ENCODE measurements at regions not wholly inside any gene's neighbourhood (a gene's known extent, or its start where the extent isn't known, plus 50 kb on each side); places are given as distances from the start of the nearest gene placed in this dataset.
A peak's percentile ranks its signal among the peaks of the same experiment; 100 is the strongest.

- Histone ChIP-seq H3K36me3 (ENCODE audit: insufficient read depth, low read length) (no peaks in the 10 kb centered on the region), H3K27ac (ENCODE audit: low read depth, low read length) (no peak overlapping the region), H3K27me3 (ENCODE audit: insufficient read depth, low read length, poor library complexity, severe bottlenecking) (peaks cover 10% of the 10 kb centered on the region), H3K4me3 (ENCODE audit: low read length) (peak overlapping the region; percentile 59), H3K9me3 (ENCODE audit: low read length) (no peaks in the 10 kb centered on the region), H3K4me1 (ENCODE audit: insufficient read depth, low read length) (peaks cover 4% of the 10 kb centered on the region)
- Mint-ChIP-seq H3K4me3 (peak overlapping the region; percentile 74 to 91 (median 85)), H3K27ac (peak overlapping the region in 2 of 8 donors; percentile 60 to 69), H3K27me3 (peaks cover 0 to 23% of the 10 kb centered on the region in 2 donors), H3K36me3 (no peaks in the 10 kb centered on the region), H3K9me3 (no peaks in the 10 kb centered on the region), H3K4me1 (peaks cover 4 to 10% (median 6%) of the 10 kb centered on the region in 3 donors)
- ChIA-PET CTCF (no interaction called here), POLR2A (no interaction called here)
- DNase-seq: peak in 3 of 5 donors; percentile 13 to 55 (median 29)
These were observed 93.9 kb downstream of the RNASET2 start for GRCh38 chr6:166862287-166862977.

- H3K27ac Mint-ChIP-seq: peak overlapping the region in 2 of 8 donors; percentile 60 to 69
- H3K27me3 Mint-ChIP-seq: peaks cover 0 to 23% of the 10 kb centered on the region in 2 donors
- H3K4me1 ChIP-seq (ENCODE audit: insufficient read depth, low read length): peaks cover 4% of the 10 kb centered on the region
- no peaks in the 10 kb centered on the region for H3K9me3 ChIP-seq (ENCODE audit: low read length)
- POLR2A ChIA-PET: no interaction called here
- CTCF ChIA-PET: no interaction called here
- peak overlapping the region; percentile 59 for H3K4me3 ChIP-seq (ENCODE audit: low read length)
- DNase-seq: no peak
- H3K27ac ChIP-seq (ENCODE audit: low read depth, low read length): no peak overlapping the region
- peaks cover 4 to 10% (median 6%) of the 10 kb centered on the region in 3 donors for H3K4me1 Mint-ChIP-seq
- H3K36me3 Mint-ChIP-seq: peaks cover 0 to 3% (median 0%) of the 10 kb centered on the region in 3 donors
- peak overlapping the region; percentile 74 to 91 (median 85) for H3K4me3 Mint-ChIP-seq
- H3K36me3 ChIP-seq (ENCODE audit: insufficient read depth, low read length): no peaks in the 10 kb centered on the region
- no peaks in the 10 kb centered on the region for H3K9me3 Mint-ChIP-seq
- H3K27me3 ChIP-seq (ENCODE audit: insufficient read depth, low read length, poor library complexity, severe bottlenecking): peaks cover 10% of the 10 kb centered on the region
These were observed 94.4 kb downstream of the RNASET2 start for GRCh38 chr6:166861961-166862286.

- Mint-ChIP-seq H3K27me3 (peaks cover 0 to 23% of the 10 kb centered on the region in 2 donors), H3K4me3 (peak overlapping the region; percentile 2 to 91 (median 81)), H3K4me1 (peaks cover 4 to 10% (median 6%) of the 10 kb centered on the region in 3 donors), H3K36me3 (peaks cover 0 to 3% (median 0%) of the 10 kb centered on the region in 3 donors), H3K9me3 (no peaks in the 10 kb centered on the region), H3K27ac (no peak overlapping the region)
- no peak overlapping the region for H3K4me3 ChIP-seq (ENCODE audit: low read length)
- DNase-seq: no peak
- H3K4me1 ChIP-seq (ENCODE audit: insufficient read depth, low read length): peaks cover 4% of the 10 kb centered on the region
- peaks cover 10% of the 10 kb centered on the region for H3K27me3 ChIP-seq (ENCODE audit: insufficient read depth, low read length, poor library complexity, severe bottlenecking)
- ChIA-PET CTCF (no interaction called here), POLR2A (no interaction called here)
- H3K27ac ChIP-seq (ENCODE audit: low read depth, low read length): no peak overlapping the region
- no peaks in the 10 kb centered on the region for H3K36me3 ChIP-seq (ENCODE audit: insufficient read depth, low read length)
- no peaks in the 10 kb centered on the region for H3K9me3 ChIP-seq (ENCODE audit: low read length)
These were observed 95.0 kb downstream of the RNASET2 start for GRCh38 chr6:166861304-166861703.

- Mint-ChIP-seq H3K4me1 (peaks cover 4 to 10% (median 6%) of the 10 kb centered on the region in 3 donors), H3K27ac (no peak overlapping the region), H3K4me3 (no peak overlapping the region), H3K36me3 (peaks cover 0 to 3% (median 0%) of the 10 kb centered on the region in 3 donors), H3K27me3 (peaks cover 0 to 23% of the 10 kb centered on the region in 2 donors), H3K9me3 (no peaks in the 10 kb centered on the region)
- no peak for DNase-seq
- Histone ChIP-seq H3K9me3 (ENCODE audit: low read length) (no peaks in the 10 kb centered on the region), H3K36me3 (ENCODE audit: insufficient read depth, low read length) (no peaks in the 10 kb centered on the region), H3K4me3 (ENCODE audit: low read length) (no peak overlapping the region), H3K4me1 (ENCODE audit: insufficient read depth, low read length) (peaks cover 4% of the 10 kb centered on the region), H3K27me3 (ENCODE audit: insufficient read depth, low read length, poor library complexity, severe bottlenecking) (peaks cover 10% of the 10 kb centered on the region), H3K27ac (ENCODE audit: low read depth, low read length) (no peak overlapping the region)
- POLR2A ChIA-PET: no interaction called here
- CTCF ChIA-PET: no interaction called here
These were observed 96.0 kb downstream of the RNASET2 start for GRCh38 chr6:166860392-166860791.

GRCh38 chr6:166855416-166855815 is 100.9 kb downstream of the RNASET2 start:
- POLR2A ChIA-PET: no interaction called here
- Mint-ChIP-seq H3K27me3 (peaks cover 0 to 4% of the 10 kb centered on the region in 2 donors), H3K27ac (no peak overlapping the region), H3K36me3 (peaks cover 0 to 3% (median 0%) of the 10 kb centered on the region in 3 donors), H3K4me3 (no peak overlapping the region), H3K9me3 (no peaks in the 10 kb centered on the region), H3K4me1 (no peaks in the 10 kb centered on the region)
- no peak for DNase-seq
- H3K36me3 ChIP-seq (ENCODE audit: insufficient read depth, low read length): no peaks in the 10 kb centered on the region
- CTCF ChIA-PET: no interaction called here
- no peaks in the 10 kb centered on the region for H3K9me3 ChIP-seq (ENCODE audit: low read length)
- no peak overlapping the region for H3K27ac ChIP-seq (ENCODE audit: low read depth, low read length)
- no peaks in the 10 kb centered on the region for H3K27me3 ChIP-seq (ENCODE audit: insufficient read depth, low read length, poor library complexity, severe bottlenecking)
- H3K4me1 ChIP-seq (ENCODE audit: insufficient read depth, low read length): no peaks in the 10 kb centered on the region
- no peak overlapping the region for H3K4me3 ChIP-seq (ENCODE audit: low read length)

- no peak for DNase-seq
- Histone ChIP-seq H3K4me3 (ENCODE audit: low read length) (no peak overlapping the region), H3K27me3 (ENCODE audit: insufficient read depth, low read length, poor library complexity, severe bottlenecking) (no peaks in the 10 kb centered on the region), H3K4me1 (ENCODE audit: insufficient read depth, low read length) (no peaks in the 10 kb centered on the region), H3K27ac (ENCODE audit: low read depth, low read length) (no peak overlapping the region), H3K36me3 (ENCODE audit: insufficient read depth, low read length) (no peaks in the 10 kb centered on the region), H3K9me3 (ENCODE audit: low read length) (no peaks in the 10 kb centered on the region)
- Mint-ChIP-seq H3K27me3 (no peaks in the 10 kb centered on the region), H3K36me3 (peaks cover 0 to 7% (median 0%) of the 10 kb centered on the region in 3 donors), H3K27ac (peak overlapping the region in 1 of 8 donors; percentile 4), H3K4me1 (no peaks in the 10 kb centered on the region), H3K9me3 (no peaks in the 10 kb centered on the region), H3K4me3 (no peak overlapping the region)
- ChIA-PET POLR2A (no interaction called here), CTCF (no interaction called here)
These were observed 102.7 kb downstream of the RNASET2 start for GRCh38 chr6:166853371-166854325.

- Histone ChIP-seq H3K27me3 (ENCODE audit: insufficient read depth, low read length, poor library complexity, severe bottlenecking) (no peaks in the 10 kb centered on the region), H3K27ac (ENCODE audit: low read depth, low read length) (no peak overlapping the region), H3K36me3 (ENCODE audit: insufficient read depth, low read length) (no peaks in the 10 kb centered on the region), H3K4me3 (ENCODE audit: low read length) (no peak overlapping the region), H3K9me3 (ENCODE audit: low read length) (no peaks in the 10 kb centered on the region), H3K4me1 (ENCODE audit: insufficient read depth, low read length) (no peaks in the 10 kb centered on the region)
- Mint-ChIP-seq H3K27ac (peak overlapping the region in 1 of 8 donors; percentile 6), H3K36me3 (peaks cover 0 to 7% (median 0%) of the 10 kb centered on the region in 3 donors), H3K4me3 (no peak overlapping the region), H3K9me3 (no peaks in the 10 kb centered on the region), H3K4me1 (no peaks in the 10 kb centered on the region), H3K27me3 (no peaks in the 10 kb centered on the region)
- ChIA-PET CTCF (no interaction called here), POLR2A (no interaction called here)
- no peak for DNase-seq
These were observed 103.8 kb downstream of the RNASET2 start for GRCh38 chr6:166852451-166852975.

GRCh38 chr6:166851911-166852310 is 104.4 kb downstream of the RNASET2 start:
- Histone ChIP-seq H3K36me3 (ENCODE audit: insufficient read depth, low read length) (no peaks in the 10 kb centered on the region), H3K9me3 (ENCODE audit: low read length) (no peaks in the 10 kb centered on the region), H3K27ac (ENCODE audit: low read depth, low read length) (no peak overlapping the region), H3K4me3 (ENCODE audit: low read length) (no peak overlapping the region), H3K27me3 (ENCODE audit: insufficient read depth, low read length, poor library complexity, severe bottlenecking) (no peaks in the 10 kb centered on the region), H3K4me1 (ENCODE audit: insufficient read depth, low read length) (no peaks in the 10 kb centered on the region)
- Mint-ChIP-seq H3K4me3 (no peak overlapping the region), H3K9me3 (no peaks in the 10 kb centered on the region), H3K27ac (no peak overlapping the region), H3K4me1 (no peaks in the 10 kb centered on the region), H3K27me3 (no peaks in the 10 kb centered on the region), H3K36me3 (peaks cover 0 to 3% (median 0%) of the 10 kb centered on the region in 3 donors)
- POLR2A ChIA-PET: no interaction called here
- CTCF ChIA-PET: no interaction called here
- no peak for DNase-seq

Data from CD8-positive, alpha-beta memory T cell (primary cell).